Stimulated activated CD4-positive, alpha-beta T cell treated with anti-CD3 and anti-CD28 coated beads, TNF-alpha, amount 100 ng/mL, for 4 hours (primary cell): ENCODE measurements at regions not wholly inside any gene's neighbourhood (a gene's known extent, or its start where the extent isn't known, plus 50 kb on each side); places are given as distances from the start of the nearest gene placed in this dataset.
"Not testable (repeated sequence)": the region's sequence is repeated elsewhere in the genome, so short reads cannot be mapped to it uniquely, and the experiment has no call there.

Experiments used
- DNase-seq, 3 experiments: peaks; one replicate each; pipeline ENCODE4 v3.0.0-alpha.2; 2020; ENCODE audit warnings: low read depth in 3 of 3

- no peak for DNase-seq
These were observed 175.9 kb downstream of the LPIN1 start for GRCh38 chr2:11922294-11922693.

- DNase-seq, result no peak
These were observed 177.5 kb downstream of the LPIN1 start for GRCh38 chr2:11923935-11924334.

DNA sequence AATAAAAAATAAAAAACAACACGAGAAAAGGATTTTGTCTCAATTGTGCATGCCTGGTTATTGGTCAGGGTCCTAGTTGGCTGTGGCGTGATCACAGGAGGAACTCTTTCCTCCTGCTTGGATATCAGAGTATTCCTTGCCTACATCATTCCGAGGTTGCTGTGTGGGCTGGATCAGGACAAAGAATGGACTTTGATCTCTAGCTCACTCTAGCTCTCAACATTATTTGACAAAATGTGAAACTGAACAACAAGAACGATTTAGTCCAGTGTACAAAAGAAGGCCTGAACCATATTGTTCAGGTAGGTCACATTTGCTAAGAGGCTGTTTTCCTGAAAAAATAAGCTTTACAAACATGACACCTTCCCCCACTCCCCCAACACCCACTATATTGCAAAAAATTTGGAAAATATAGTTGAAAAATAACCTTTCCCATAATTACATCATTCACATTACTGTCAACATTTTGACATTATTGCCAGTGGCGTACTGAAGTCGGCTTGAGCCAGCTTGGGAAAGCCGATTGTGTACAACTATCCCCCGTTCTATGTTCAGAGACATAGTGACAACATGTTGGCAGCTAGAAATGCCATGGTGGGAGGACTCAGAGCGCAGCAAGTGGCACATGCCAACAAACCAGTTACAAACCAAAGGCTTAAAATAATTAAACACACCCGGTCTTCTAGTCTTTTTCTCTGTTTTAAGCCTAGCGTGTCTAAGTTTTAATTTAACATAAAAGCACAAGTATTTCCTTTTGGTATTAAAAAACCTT is 179.0 kb downstream of the LPIN1 start:
- no peak for DNase-seq

- no peak for DNase-seq
These were observed 183.9 kb downstream of the LPIN1 start for GRCh38 chr2:11930211-11930761.

DNA sequence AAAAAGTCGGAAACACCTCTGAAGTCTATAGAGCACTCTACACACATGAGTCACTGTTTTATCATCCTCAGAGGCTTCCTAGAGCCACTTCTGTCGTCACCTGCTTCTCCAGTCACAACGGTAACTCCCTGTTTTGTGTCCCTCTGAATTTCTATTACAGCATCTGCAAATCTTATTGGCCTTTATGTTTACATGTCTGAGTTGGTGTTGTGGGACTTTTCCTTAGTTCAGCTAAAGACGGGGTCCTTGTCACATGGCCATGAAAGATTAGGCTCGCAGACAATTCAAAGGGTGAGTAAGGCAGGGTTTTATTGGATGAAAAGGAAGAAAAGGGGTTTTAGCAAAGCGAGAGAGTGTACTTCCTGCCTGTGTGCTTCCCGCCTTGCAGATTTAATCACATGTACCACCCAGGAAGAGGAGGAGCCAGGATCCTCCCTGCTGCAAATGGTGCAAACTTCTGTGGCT is 185.6 kb downstream of the LPIN1 start:
- no peak for DNase-seq

DNA sequence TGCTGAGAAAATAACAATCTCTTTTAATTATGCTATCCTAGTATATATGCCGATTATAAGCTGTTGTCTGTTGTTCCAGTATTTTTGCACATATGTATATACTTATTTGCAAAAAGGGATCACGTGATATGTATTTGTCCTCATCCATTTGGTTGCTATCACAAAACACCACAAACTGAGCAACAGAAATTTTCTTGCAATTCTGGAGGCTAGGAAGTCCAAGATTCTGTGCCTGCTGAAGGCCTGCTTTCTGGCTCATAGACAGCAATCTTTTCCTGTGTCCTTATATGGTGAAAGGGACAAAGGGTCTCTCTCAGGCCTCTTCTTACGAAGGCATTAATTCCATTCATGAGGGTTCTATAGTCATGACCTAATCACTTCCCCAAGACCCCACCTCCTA is 186.5 kb downstream of the LPIN1 start:
- DNase-seq, result no peak

DNA sequence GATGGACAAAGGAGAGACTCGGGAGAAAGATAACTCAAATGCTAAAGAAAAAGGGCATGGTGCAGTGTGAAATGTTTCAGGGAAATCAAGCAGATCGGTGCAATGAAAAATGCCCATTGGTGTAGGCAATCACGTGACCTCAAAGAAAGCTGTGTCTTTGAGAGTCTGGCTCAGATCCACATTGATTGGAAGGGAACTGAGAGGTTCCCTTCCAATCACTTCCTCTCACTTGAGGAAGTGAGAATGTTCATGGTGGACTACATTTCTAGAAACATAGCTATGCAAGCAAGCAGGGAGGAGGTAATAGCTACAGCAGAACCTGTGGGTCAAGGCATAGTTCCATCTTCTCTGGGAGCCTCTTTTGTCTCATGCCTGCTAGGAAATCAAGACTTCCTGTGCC is 187.4 kb downstream of the LPIN1 start:
- DNase-seq, result no peak

DNA sequence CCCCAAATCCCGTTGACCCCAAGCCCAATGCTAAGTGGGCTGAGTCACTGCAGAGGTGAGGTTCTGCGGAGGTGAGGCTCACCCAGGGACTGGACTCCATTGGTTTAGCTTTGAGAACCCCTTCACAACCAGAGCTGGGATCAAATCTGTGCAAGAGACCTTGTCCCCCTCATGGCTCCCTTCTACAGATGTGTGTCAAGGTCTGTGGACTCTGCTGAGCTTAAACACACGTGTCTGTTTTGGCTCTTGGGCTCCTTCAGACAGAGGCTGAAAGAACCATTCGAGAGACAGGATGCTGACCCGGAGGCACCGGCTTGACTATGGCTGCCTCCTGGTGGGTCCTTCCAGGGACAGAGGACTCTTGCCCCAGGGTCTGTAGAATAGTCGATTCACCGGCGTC is 190.3 kb downstream of the LPIN1 start:
- DNase-seq, result no peak

DNA sequence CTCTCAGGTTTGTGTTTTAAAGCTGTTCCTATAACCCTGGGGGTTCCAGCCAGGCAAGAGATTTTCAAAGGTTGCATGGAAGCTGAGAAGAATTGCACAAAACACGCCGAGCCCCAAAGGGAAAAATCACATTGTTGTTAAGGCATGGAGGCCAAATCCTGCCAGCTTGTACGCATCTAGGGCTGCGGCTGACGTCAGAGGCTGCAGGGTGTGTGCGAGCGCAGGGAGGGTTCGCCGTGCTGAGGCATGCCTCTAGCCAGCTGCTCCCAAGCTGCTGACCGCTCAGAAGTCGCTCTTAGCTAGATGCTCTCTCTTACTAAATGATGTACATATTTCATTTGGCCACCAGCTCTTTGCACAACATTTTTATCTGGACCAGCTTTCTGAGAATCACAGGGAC is 191.8 kb downstream of the LPIN1 start:
- no peak for DNase-seq

DNA sequence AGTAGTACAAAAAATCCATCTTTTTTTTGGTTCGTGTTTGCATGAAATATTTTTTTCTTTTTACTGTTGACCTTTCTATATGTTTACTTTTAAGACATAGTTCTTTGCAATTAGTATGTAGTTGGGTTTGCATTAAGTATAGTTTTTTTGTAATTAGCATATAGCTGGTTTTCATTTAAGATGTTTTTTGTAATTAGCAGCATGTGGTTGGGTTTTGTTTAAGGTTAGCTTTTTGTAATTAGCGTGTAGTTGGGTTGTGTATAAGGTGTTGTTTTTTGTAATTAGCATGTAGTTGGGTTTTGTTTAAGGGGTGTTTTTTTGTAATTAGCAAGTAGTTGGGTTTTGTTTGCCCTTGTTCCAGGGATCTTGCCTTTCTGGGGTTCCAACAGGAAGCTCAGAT is 193.1 kb downstream of the LPIN1 start:
- DNase-seq, result no peak

- no peak for DNase-seq
These were observed 193.8 kb downstream of the LPIN1 start for GRCh38 chr2:11940121-11940743.

GRCh38 chr2:11940799-11941198 is 194.4 kb downstream of the LPIN1 start:
- DNase-seq, result no peak

- no peak for DNase-seq
These were observed 195.1 kb downstream of the LPIN1 start for GRCh38 chr2:11941201-11942177.

DNA sequence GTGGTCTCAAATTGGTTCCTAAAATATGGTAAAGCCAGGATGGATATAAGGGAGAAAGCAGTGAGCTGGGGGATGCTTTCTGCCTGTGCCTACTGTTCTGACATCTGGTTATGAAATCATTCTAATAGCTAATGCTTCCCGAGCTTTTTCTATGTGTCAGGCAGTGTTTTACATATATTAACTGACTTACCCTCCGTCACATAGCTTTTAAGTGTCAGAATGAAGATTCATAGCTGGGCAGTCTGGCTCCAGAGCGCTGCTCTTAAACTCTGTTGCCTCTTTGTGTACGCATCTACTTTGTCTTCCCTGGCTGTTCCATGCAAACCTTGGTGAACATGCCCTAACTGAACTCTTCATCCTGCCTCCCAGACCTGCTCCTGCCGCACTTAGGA is 195.7 kb downstream of the LPIN1 start:
- DNase-seq, result no peak

DNA sequence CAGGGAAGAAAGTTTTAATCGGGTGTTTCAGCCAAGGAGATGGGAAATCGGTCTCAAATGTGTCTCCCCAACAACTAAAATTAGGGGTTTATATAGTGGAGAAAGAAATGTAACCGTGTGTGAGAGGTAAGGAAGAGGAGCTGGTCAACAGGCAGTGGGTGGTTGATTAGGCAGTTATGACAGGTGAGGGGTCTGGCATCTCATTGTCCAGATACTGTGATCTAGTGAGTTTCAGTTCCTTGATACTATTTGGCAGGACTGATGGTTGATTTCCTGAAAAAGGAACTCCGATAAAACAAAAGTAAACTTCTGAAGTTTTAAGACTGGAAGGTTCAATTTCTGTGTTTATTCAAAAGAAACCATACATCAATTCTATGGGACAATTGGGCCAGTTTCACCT is 197.9 kb downstream of the LPIN1 start:
- no peak for DNase-seq

- DNase-seq, result no peak
These were observed 199.0 kb downstream of the LPIN1 start for GRCh38 chr2:11945139-11946126.

- no peak for DNase-seq
These were observed 201.5 kb downstream of the LPIN1 start for GRCh38 chr2:11947956-11948355.

- DNase-seq, result no peak
These were observed 203.5 kb downstream of the LPIN1 start for GRCh38 chr2:11949732-11950523.

DNA sequence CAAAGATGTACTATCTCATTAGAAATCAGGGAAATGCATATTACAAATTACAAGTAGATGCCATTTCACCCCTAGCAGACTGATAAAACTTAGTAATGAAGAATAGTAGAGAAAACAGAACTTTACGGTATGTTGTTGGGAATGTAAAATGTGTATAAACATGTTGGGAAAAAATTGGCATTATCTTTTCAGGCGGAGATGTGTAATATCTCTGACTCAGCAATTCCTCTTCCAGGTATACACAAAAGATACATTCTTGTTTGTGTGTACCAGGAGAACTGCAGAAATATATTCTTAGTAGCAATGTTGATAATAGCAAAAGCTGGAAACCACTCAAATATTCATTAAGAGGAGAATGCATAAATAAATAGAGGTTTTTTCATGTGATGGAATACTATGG is 204.5 kb downstream of the LPIN1 start:
- DNase-seq, result no peak

GRCh38 chr2:11951492-11951891 is 205.1 kb downstream of the LPIN1 start:
- DNase-seq, result not testable (repeated sequence)
